Kidney epithelial cell (primary cell): ENCODE measurements at regions not wholly inside any gene's neighbourhood (a gene's known extent, or its start where the extent isn't known, plus 50 kb on each side); places are given as distances from the start of the nearest gene placed in this dataset.

Experiments used
- DNase-seq: peaks from one replicate; pipeline ENCODE4 v3.0.0-alpha.2; 2010; ENCODE audit warnings: low read depth
- H3K27me3 ChIP-seq: 2 replicates; pipeline ENCODE4 v1.6.0; 2011; ENCODE audit warnings: low read length; ENCODE audit not compliant: control insufficient read depth, insufficient read depth
- H3K36me3 ChIP-seq: 2 replicates; pipeline ENCODE4 v1.5.1; 2011; ENCODE audit warnings: low read length; ENCODE audit not compliant: control insufficient read depth, insufficient read depth
- H3K4me3 ChIP-seq: 2 replicates; pipeline ENCODE4 v1.5.1; 2011; ENCODE audit warnings: low read depth, mild to moderate bottlenecking, control low read depth, low read length
- TF ChIP-seq, protein P1 (sequence below): IDR thresholded peaks from 2 replicates; pipeline ENCODE4 v1.5.1; 2011; ENCODE audit warnings: mild to moderate bottlenecking, moderate library complexity, low read length, control low read depth, inconsistent platforms; ENCODE audit not compliant: insufficient read depth, poor library complexity, severe bottlenecking

DNA sequence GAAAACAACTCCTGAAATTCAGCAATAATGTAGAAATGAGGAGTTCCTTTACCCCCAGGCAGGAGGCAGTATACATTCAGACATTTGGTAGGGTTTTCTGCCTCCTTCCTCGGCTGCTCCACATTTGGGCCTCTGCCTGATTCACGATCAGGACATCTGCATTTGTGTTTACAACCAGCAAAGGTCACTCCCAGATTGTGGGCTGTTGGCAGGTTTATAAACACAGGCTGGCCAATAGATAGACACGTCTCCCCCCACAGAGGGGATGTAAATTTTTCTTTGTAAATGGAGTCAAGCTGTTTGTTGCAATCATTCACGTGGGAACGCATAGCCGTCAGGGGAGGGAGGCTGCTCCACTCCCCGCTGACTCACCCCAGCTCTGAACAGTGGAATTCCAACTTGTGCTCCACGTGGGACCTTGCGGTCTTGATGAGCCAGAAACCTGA, 252.1 kb upstream of the N4BP1 start:
- TF ChIP-seq, protein P1, sequence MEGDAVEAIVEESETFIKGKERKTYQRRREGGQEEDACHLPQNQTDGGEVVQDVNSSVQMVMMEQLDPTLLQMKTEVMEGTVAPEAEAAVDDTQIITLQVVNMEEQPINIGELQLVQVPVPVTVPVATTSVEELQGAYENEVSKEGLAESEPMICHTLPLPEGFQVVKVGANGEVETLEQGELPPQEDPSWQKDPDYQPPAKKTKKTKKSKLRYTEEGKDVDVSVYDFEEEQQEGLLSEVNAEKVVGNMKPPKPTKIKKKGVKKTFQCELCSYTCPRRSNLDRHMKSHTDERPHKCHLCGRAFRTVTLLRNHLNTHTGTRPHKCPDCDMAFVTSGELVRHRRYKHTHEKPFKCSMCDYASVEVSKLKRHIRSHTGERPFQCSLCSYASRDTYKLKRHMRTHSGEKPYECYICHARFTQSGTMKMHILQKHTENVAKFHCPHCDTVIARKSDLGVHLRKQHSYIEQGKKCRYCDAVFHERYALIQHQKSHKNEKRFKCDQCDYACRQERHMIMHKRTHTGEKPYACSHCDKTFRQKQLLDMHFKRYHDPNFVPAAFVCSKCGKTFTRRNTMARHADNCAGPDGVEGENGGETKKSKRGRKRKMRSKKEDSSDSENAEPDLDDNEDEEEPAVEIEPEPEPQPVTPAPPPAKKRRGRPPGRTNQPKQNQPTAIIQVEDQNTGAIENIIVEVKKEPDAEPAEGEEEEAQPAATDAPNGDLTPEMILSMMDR = no peak
- Histone ChIP-seq H3K36me3 (no peaks in the 10 kb centered on the region), H3K4me3 (no peak overlapping the region), H3K27me3 (no peaks in the 10 kb centered on the region)
- peak; percentile 4 for DNase-seq

DNA sequence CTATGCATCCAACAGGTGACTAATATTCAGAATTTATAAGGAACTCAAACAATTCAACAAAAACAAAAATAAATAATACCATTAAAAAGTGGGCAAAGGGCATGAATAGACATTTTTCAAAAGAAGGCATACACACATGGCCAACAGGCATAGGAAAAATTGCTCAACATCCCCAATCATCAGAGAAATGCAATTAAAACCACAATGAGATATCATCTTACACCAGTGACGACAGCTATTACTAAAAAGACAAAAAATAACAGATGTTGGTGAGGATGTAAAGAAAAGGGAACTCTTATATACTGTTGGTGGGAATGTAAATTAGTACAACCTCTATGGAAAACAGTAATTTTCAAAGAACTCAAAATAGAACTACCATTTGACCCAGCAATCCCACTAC, 250.4 kb upstream of the N4BP1 start:
- TF ChIP-seq, protein P1 = no peak
- no peak overlapping the region for H3K4me3 ChIP-seq
- no peaks in the 10 kb centered on the region for H3K36me3 ChIP-seq
- DNase-seq = no peak
- no peaks in the 10 kb centered on the region for H3K27me3 ChIP-seq

DNA sequence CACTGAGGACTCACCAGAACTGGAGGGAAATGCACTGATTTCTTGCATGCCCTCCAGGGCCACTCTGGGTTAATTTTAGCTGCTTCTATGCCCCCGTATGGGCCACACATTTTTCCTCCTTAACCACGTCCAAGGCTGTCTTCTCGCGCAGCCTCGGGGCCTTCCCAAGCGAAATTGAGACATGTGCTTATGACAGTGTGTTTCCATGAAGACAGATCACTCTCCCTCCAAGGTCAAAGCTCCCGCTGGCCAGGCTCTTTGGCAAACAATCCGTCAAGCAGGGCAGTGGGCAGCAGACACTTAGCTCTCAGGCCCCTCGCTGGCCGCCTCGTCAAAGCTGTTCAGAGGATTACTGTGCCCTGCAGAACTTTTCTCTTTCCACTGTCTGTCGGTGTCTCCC, 243.0 kb upstream of the N4BP1 start:
- TF ChIP-seq, protein P1 = no peak
- H3K27me3 ChIP-seq = no peaks in the 10 kb centered on the region
- DNase-seq = no peak
- H3K4me3 ChIP-seq = no peak overlapping the region
- H3K36me3 ChIP-seq = no peaks in the 10 kb centered on the region

DNA sequence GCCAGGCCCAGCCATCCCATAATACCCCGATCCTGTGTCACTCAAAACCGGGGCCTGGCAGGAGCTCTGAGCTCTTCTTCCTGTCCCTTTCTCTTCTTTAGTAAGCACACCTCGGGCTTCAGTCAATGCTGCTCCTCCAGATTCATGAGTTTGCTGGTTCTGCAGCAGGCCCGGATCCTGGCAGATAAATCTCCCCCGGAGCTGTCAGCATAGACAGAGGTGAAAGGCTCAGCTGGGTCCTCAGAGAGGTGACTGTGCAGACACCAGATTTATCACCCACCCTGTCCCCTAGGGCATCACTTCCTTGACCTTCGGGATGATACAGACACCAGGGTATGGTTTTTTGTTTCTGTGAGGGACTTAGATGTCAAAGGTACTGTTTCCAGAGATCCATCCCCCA, 242.5 kb upstream of the N4BP1 start:
- Histone ChIP-seq H3K36me3 (no peaks in the 10 kb centered on the region), H3K4me3 (no peak overlapping the region), H3K27me3 (no peaks in the 10 kb centered on the region)
- no peak for DNase-seq
- TF ChIP-seq, protein P1 = no peak

DNA sequence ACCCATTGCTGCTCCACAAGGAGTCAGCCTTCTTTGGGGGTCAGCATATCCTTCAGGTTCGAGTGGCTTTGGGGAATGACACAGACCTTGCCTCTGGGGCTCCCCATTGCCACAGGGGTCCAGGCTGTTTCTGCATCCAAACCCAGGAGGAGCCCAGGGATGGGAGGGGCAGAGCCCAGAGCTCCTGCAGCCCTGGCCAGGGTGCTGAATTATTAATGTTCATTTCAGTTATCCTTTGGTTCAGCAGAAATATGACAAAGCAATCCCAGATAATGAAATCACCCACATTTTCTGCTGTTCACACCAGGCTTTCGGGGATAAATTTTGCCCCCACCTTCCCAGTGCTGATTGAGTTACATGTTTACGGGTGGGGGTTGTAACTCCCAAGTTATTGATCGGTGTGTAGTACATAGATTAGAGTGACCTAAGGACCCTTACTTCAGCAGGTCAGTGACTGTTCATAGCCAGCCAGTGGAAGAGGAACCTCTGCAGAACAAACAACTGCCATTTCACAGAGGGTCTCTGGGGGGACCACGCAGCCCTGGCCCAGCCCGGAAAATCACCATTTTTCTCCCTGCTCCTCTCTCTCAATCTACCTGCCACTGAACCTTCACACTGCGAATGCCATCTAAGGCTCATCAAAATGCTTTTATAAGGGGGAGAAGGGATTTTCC, 240.3 kb upstream of the N4BP1 start:
- TF ChIP-seq, protein P1 = no peak
- no peak for DNase-seq

DNA sequence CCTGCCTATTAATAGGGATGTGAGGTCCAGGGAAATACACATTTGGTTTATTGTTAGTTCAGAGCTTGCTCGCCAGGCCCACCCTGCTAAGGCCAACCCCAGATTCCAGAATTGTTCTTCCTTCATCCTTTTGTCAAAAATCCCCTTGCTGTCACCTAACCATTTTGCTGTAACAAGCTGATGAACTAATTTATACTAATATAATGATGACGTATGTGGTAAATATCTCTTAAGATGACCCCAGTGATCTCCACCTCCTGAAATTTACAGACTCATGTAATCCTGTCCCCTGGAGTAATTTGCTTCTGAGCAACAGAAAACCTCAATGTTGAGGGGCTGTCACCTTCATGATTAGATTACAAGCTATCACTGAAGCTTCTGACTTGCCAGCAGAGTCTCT, 236.3 kb upstream of the N4BP1 start:
- Histone ChIP-seq H3K36me3 (no peaks in the 10 kb centered on the region), H3K4me3 (no peak overlapping the region), H3K27me3 (no peaks in the 10 kb centered on the region)
- TF ChIP-seq, protein P1 = no peak
- DNase-seq = no peak

More for the DNA sequence above, 240.3 kb upstream of the N4BP1 start:
- no peaks in the 10 kb centered on the region for H3K27me3 ChIP-seq
- no peak overlapping the region for H3K4me3 ChIP-seq
- H3K36me3 ChIP-seq = no peaks in the 10 kb centered on the region
